ENCODE measurements at regions not wholly inside any gene's neighbourhood (a gene's known extent, or its start where the extent isn't known, plus 50 kb on each side); places are given as distances from the start of the nearest gene placed in this dataset.

DNA sequence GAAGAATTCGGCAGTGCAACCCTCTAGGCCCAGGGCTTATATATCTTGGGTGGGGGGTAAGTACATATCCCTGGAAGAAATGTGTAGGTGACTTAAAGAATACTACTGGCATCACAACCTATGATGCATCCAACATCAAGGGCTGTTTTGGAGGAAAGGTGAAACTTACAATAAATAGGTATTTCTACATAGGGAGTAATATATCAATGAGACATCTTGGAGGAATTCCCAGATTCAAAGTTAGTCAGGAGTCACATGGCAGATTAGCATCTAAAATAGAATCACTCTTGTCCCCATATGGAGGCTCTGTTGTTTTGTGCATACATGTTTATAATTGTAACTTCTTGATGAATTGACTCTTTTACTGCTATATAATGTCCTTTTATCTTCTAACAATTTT, 375.5 kb downstream of the PAX1 start:
- DNase-seq (ENCODE audit: low read depth), result no peak

DNA sequence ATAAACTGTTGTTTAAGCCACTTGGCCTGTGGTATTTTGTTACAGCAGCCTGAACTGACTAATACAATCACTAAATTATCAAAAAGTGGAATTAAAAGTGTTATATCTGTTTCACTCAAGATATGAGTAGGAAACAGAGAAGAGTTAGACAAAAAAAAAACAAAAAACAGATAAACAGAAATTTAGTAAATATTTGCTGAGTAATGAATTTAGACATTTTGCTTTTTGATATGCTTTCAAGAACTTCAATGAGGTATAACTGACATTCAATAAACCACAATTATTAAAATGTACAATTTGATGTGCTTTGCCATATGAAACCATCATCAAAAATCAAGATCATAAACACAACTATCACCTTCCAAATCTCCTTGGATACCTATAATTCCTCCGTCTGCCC, 369.2 kb downstream of the PAX1 start:
- TF ChIP-seq, protein P1, sequence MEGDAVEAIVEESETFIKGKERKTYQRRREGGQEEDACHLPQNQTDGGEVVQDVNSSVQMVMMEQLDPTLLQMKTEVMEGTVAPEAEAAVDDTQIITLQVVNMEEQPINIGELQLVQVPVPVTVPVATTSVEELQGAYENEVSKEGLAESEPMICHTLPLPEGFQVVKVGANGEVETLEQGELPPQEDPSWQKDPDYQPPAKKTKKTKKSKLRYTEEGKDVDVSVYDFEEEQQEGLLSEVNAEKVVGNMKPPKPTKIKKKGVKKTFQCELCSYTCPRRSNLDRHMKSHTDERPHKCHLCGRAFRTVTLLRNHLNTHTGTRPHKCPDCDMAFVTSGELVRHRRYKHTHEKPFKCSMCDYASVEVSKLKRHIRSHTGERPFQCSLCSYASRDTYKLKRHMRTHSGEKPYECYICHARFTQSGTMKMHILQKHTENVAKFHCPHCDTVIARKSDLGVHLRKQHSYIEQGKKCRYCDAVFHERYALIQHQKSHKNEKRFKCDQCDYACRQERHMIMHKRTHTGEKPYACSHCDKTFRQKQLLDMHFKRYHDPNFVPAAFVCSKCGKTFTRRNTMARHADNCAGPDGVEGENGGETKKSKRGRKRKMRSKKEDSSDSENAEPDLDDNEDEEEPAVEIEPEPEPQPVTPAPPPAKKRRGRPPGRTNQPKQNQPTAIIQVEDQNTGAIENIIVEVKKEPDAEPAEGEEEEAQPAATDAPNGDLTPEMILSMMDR (conservative IDR thresholded peaks at IDR 0.05; ENCODE audit: low read length), result no peak
- no peak overlapping the region for H3K4me3 ChIP-seq (ENCODE audit: low read length)
- no peak for DNase-seq (ENCODE audit: low read depth)

More for the DNA sequence above, 375.5 kb downstream of the PAX1 start:
- TF ChIP-seq, protein P1 (conservative IDR thresholded peaks at IDR 0.05; ENCODE audit: low read length), result no peak
- H3K4me3 ChIP-seq (ENCODE audit: low read length), result no peak overlapping the region

DNA sequence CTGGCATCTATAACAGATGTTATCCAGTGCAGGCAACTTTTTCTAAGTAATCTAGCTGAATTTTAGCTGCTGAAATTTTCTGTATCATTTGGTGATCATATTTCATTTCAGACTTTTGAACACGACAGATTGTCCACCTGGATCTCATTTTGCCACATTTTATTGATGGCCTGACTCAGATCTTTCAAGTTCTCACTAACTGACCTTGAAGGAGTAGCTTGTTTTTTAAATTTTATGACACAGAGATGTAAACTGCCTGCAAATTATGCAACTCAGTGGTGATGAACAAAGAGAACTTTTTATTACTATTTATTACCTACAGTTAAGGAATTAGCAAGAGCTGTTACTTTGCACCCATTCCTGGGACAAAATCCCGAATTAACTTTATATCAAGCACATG, 366.4 kb downstream of the PAX1 start:
- DNase-seq (ENCODE audit: low read depth), result peak; percentile 5
- no peak overlapping the region for H3K4me3 ChIP-seq (ENCODE audit: low read length)
- TF ChIP-seq, protein P1 (conservative IDR thresholded peaks at IDR 0.05; ENCODE audit: low read length), result no peak

DNA sequence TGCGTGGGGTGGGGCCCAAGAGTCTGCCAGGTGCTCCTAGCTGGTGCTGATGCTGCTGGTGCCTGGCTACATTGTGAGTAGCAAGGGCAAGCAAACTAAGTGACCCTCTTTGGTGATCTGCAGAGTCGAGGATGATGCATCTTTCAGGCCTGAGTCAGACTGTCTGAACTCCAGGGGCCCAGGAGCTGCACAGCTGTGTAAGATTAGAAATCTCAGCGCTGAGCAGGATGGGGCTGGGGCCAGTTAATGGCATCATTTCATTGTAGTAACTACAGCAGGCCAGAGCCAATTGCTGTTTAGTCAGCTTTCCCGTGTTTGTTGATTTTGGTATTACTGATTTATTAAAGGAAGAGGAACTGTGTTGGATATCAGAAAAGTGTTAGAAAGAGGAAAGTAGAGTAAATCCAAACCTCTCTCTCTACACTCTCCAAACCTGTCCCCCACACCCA, 365.2 kb downstream of the PAX1 start:
- TF ChIP-seq, protein P1 (conservative IDR thresholded peaks at IDR 0.05; ENCODE audit: low read length), result no peak
- DNase-seq (ENCODE audit: low read depth), result peak; percentile 73
- H3K4me3 ChIP-seq (ENCODE audit: low read length), result no peak overlapping the region

DNA sequence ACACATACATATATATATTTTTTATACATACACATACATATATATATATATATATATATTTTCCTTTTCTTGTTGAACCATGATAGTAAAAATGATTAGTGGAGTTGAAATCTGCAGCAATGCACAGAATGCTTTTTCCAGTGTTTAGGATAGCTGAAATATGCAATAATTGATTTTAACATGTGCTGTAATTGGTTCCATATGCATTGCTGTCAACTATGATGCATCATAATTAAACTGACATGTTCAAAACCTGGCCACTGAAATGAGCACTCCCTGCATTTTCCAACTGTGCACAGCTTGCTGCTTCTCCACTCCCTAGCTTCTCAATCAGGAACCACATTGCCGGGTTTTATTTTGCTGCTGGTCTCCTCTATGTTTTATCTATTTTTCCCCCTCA, 358.3 kb downstream of the PAX1 start:
- TF ChIP-seq, protein P1 (conservative IDR thresholded peaks at IDR 0.05; ENCODE audit: low read length), result no peak
- no peak overlapping the region for H3K4me3 ChIP-seq (ENCODE audit: low read length)
- no peak for DNase-seq (ENCODE audit: low read depth)

DNA sequence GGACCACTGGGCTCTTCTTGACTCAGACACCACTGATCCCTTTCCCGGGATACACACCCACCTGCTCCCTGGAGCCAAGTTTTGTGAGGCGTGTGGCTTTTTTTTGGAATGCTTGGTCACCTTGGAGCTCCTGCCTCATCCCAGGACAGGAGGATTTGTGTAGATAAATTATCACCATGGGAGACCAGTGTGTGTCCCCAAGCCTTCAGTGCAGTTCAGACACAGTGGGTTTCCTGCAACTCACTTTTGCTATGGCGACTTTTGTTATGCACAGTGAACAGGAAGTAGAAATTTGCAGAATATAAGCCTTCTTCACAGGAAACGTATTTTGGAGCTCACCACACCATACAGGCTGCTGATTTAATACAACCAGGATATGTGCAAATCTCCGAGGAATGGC, 357.4 kb downstream of the PAX1 start:
- TF ChIP-seq, protein P1 (conservative IDR thresholded peaks at IDR 0.05; ENCODE audit: low read length), result no peak
- no peak for DNase-seq (ENCODE audit: low read depth)
- no peak overlapping the region for H3K4me3 ChIP-seq (ENCODE audit: low read length)

DNA sequence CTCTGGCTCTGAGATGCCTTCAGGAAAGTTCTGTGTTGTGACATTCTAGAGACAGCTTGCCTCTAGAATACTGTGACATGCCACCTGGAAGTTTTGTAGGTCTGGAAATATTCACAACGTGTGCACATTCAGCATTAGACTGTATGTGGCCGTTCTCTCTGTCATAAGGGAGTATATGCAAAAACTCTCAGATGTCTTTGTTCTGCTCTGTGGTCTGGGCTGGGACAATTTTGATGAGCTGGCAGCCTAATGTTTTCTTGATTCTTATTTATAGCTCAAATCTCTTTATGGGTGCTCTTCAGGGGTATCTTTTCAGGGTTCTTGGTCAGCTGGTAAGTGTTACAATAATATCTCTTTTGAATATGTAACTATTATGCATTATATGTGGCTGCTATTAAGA, 355.1 kb downstream of the PAX1 start:
- no peak overlapping the region for H3K4me3 ChIP-seq (ENCODE audit: low read length)
- TF ChIP-seq, protein P1 (conservative IDR thresholded peaks at IDR 0.05; ENCODE audit: low read length), result no peak
- no peak for DNase-seq (ENCODE audit: low read depth)
